CD1c-positive myeloid dendritic cell (primary cell): ENCODE measurements at regions not wholly inside any gene's neighbourhood (a gene's known extent, or its start where the extent isn't known, plus 50 kb on each side); places are given as distances from the start of the nearest gene placed in this dataset.
"Not testable (repeated sequence)": the region's sequence is repeated elsewhere in the genome, so short reads cannot be mapped to it uniquely, and the experiment has no call there.

ENCODE experiments used
- DNase-seq: peaks from one replicate; pipeline ENCODE4 v3.0.0-alpha.2; 2016; ENCODE audit errors: extremely low spot score

DNA sequence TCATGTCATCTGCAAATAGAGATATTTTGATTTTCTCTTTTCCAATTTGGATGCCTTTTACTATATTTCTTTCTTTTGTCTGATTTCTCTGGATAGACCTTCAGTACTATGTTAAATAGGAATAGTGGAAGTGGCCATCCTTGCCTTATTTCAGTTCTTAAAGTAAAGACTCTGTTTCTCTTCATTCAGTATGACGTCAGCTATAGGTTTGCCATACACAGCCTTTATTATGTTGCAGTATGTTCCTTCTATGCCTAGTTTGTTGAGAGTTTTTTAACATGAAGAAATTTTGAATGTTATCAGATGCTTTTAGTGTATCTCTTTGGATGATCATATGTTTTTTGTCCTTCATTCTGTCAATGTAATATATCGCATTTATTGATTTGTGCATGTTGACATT is 566.7 kb upstream of the ROBO1 start:
- no peak for DNase-seq

- no peak for DNase-seq
Measured at GRCh38 chr3:80331494-80332170, 563.8 kb upstream of the ROBO1 start.

DNA sequence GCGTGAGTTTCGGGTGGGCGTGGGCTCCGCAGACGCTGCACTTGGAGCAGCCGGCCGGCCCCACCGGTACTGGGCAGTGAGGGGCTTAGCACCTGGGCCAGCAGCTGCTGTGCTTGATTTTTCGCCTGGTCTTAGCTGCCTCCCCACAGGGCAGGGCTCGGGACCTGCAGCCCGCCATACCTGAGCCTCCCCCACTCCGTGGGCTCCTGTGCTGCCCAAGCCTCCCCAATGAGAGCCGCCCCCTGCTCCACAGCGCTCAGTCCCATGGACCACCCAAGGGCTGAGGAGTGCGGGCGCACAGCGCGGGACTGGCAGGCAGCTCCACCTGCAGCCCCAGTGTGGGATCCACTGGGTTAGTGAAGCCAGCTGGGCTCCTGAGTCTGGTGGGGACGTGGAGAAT is 546.7 kb upstream of the ROBO1 start:
- not testable (repeated sequence) for DNase-seq

DNA sequence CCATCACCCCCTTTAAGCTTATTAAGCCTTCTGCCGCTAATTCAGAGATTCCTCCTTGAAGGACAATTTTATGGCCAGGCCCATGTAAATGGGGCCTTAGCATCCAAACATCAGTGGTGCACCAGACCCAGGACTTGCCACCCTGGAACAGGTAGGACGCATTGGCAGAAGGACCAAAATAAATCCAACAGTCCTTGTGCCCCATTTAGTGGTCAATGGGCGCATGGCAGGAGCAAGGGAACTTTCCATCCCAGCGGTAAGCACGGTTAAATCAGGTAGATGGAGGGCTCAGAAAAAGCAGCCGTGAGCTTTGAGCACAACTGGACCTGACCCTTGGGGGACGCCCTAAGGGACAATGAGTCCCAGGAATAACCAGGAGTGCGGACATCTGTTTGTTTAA is 540.8 kb upstream of the ROBO1 start:
- no peak for DNase-seq

- DNase-seq, result no peak
Measured at GRCh38 chr3:80307844-80308243, 540.0 kb upstream of the ROBO1 start.

GRCh38 chr3:80297720-80298119 is 529.9 kb upstream of the ROBO1 start:
- no peak for DNase-seq

- DNase-seq, result no peak
Measured at GRCh38 chr3:80285388-80285787, 517.6 kb upstream of the ROBO1 start.

- DNase-seq, result no peak
Measured at GRCh38 chr3:80283783-80284182, 516.0 kb upstream of the ROBO1 start.

GRCh38 chr3:80278056-80278455 is 510.3 kb upstream of the ROBO1 start:
- DNase-seq, result no peak

DNA sequence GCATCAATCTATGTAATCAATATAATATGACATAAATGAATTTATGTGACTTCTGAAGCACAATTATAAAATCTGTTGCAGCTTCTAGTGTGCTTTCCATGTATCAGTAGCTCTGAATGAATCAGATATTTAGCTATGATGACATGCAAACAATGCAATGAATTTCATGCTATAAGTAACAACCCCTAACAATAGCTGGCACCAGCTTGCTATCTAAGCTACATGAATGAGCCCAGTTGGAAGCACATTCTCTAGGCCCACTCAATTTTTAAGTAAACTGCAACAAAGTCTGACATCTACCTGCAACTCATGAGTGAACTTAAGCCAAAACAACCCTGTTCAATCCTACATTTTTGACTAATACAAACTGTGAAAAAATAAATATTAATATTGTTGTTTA is 507.3 kb upstream of the ROBO1 start:
- no peak for DNase-seq

GRCh38 chr3:80263260-80263659 is 495.5 kb upstream of the ROBO1 start:
- DNase-seq, result no peak

DNA sequence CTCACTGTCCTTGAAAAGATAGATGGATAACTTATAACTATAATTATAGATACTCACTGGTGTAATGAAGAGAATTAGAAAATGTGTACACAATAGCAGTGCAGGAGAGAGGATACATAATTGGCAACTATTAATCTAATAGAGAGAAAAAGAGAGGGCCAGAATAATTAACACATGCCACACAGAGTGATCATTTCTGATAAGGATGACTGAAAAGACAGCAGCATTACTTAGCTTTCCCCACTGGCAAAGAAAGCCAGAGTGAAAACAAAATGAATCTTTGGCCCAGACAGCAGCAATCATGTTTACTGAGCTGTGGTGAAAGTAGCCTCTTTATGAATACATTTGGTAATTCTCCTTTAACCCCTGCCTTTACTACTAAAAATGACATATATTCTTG is 493.3 kb upstream of the ROBO1 start:
- DNase-seq, result no peak

GRCh38 chr3:80259736-80260135 is 491.9 kb upstream of the ROBO1 start:
- no peak for DNase-seq

- no peak for DNase-seq
Measured at GRCh38 chr3:80252113-80252512, 484.3 kb upstream of the ROBO1 start.

- no peak for DNase-seq
Measured at GRCh38 chr3:80247766-80248165, 480.0 kb upstream of the ROBO1 start.

DNA sequence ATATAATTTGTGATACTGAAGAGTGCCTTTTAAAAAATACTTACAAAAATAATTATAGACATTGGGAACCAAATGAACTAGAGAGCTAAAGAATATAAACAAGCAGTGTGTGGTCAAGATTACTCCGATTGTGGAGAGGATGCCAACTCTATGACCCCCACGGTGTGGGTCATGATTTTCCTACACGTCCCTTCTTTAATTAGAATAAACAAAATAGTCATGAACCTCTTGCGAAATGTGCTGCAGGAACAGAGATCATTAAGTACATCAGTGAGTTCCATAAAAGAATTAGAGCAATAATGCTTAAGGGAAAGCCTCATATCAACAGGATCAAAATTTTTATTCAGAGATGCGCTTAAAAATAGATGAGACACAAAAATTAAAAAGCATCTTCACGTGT is 476.6 kb upstream of the ROBO1 start:
- DNase-seq, result no peak

- no peak for DNase-seq
Measured at GRCh38 chr3:80241791-80242190, 474.0 kb upstream of the ROBO1 start.

DNA sequence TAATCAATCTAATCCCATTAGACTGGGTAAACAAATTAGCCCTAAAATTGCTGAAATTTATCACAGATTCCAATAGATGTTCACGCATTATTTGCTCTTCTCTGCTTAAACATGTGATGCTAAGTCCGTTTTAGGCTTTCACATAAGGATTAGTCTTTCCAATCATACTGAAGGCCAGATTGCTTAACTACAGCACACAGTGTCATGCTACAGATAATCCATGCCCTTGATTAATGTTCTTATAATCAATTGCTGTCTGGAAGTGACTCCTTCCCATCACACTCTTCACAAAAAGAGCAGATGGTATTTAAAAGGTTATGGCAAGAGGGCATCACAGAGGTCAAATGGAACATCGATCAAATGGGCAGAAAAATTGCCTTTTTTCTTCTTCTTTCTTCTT is 471.5 kb upstream of the ROBO1 start:
- DNase-seq, result no peak

DNA sequence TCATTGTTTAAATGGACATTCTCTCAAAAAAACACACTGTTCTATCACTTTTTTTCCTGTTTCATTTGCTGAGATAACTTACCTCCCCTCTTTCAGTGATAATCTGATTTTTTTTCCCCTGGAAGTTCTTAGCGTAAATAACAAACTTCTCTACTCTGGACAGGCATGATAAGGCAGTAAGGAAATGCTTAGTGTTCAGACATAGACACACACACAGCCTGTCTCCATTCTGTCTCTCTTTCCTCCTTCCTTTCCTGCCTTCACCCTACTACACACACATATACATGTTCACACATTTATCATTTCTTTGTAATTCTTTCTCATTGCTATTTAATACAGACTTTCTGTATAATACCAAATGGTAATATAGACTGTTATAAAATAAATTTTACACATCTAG is 470.8 kb upstream of the ROBO1 start:
- DNase-seq, result no peak

GRCh38 chr3:80238152-80238551 is 470.4 kb upstream of the ROBO1 start:
- no peak for DNase-seq

- no peak for DNase-seq
Measured at GRCh38 chr3:80234706-80235105, 466.9 kb upstream of the ROBO1 start.

- DNase-seq, result no peak
Measured at GRCh38 chr3:80233576-80233975, 465.8 kb upstream of the ROBO1 start.

DNA sequence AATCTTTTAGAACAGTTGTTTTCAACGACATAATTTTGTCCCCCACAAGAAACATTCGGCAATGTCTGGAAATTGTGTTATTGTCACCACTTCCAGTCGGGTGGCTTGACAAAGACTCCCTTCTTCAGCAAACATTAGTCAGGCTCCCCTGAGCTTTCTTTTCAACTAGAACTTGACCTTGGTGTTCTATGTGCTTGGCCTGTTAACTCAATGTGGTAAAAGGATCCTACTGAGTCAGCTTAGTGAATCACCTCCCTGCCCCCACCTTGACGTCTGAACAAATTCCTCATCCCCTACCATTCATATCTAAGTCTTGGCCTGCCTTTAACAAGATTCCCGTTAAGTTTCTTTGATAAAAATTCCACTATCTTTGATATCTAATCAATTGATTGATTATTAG is 465.0 kb upstream of the ROBO1 start:
- no peak for DNase-seq

GRCh38 chr3:80230962-80231361 is 463.2 kb upstream of the ROBO1 start:
- DNase-seq, result no peak
